Mucosa of stomach (tissue), 1 donor: ENCODE measurements at regions not wholly inside any gene's neighbourhood (a gene's known extent, or its start where the extent isn't known, plus 50 kb on each side); places are given as distances from the start of the nearest gene placed in this dataset.

Source experiments
- H3K27me3 ChIP-seq: one replicate; pipeline ENCODE4 v1.7.0; 2013; ENCODE audit warnings: mild to moderate bottlenecking, low read length; ENCODE audit not compliant: control insufficient read depth, insufficient read depth
- H3K36me3 ChIP-seq: one replicate; pipeline ENCODE4 v1.7.0; 2013; ENCODE audit warnings: low read length; ENCODE audit not compliant: control insufficient read depth, insufficient read depth
- H3K4me1 ChIP-seq: one replicate; pipeline ENCODE4 v1.7.0; 2013; ENCODE audit warnings: mild to moderate bottlenecking, low read length; ENCODE audit not compliant: control insufficient read depth, insufficient read depth
- H3K4me3 ChIP-seq: one replicate; pipeline ENCODE4 v1.7.0; 2013; ENCODE audit warnings: low read length
- H3K9ac ChIP-seq: one replicate; pipeline ENCODE4 v1.7.0; 2013; ENCODE audit warnings: mild to moderate bottlenecking, low read length, moderate library complexity
- H3K9me3 ChIP-seq: one replicate; pipeline ENCODE4 v1.7.0; 2013; ENCODE audit warnings: mild to moderate bottlenecking, low read length, moderate library complexity; ENCODE audit not compliant: control insufficient read depth
- donor health status: Pancreatic carcinoma.

DNA sequence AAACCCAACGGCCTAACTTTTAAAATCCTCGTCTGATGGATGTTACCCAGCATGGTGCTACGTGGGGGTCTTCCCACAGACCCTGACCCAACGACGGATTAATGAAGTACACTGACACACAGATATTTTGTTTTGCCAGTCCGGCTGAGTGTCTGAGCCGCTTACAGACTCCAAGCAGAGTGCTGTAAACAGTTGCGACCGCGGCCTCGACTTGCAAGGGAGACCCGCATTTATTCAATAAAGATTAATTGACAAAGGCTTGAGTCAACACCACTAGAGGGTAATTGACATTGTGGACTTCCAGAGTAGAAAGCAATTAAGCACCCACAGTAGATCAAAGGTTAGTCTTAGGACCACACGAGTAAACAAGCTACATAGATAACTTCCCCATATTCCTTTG, 1042.4 kb downstream of the AACS start:
- Histone ChIP-seq H3K9ac (no peak overlapping the region), H3K9me3 (no peaks in the 10 kb centered on the region), H3K36me3 (no peaks in the 10 kb centered on the region)

DNA sequence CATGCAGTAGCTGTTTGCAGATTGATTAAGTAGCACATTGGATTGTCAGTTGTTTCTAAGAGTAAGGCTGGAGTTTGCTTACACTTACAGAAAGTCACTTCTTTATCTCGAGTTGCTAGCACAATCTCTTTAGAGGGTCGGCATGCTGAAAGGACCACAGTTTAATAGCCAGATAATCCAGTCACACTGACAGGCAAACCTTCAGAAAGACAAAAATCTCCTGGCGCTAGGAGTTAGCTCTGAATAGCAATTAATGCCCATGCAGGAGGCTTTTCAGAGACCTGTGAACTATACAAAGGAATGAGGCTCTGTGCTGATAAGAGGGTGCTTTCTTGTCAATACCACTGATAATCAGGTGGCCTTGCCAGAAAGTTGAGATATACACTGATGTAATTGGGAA, 1043.0 kb downstream of the AACS start:
- no peaks in the 10 kb centered on the region for H3K27me3 ChIP-seq
- no peaks in the 10 kb centered on the region for H3K4me1 ChIP-seq
- H3K36me3 ChIP-seq: no peaks in the 10 kb centered on the region
- H3K9me3 ChIP-seq: no peaks in the 10 kb centered on the region
- no peak overlapping the region for H3K4me3 ChIP-seq
- no peak overlapping the region for H3K9ac ChIP-seq

More for the DNA sequence above, 1042.4 kb downstream of the AACS start:
- Histone ChIP-seq H3K4me1 (no peaks in the 10 kb centered on the region), H3K27me3 (no peaks in the 10 kb centered on the region), H3K4me3 (no peak overlapping the region)

DNA sequence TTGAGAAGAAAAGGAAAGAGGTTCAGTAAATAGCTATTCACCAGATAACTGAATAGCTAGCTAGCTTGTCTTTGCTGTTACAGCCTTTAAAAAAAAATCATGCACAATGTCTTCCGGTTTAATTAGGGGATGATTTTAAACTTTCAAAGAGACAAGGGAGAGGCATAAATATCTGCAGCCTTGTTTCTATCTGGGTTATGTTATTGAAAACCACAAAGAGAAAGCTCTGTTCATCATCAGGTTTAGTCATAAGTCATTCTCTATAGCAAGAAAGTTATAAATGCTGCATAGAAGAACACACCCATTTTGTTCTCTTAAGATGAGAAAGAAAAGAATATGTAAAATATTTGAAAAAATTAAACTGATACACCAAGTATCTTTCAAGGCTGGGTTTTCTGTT, 1046.9 kb downstream of the AACS start:
- H3K4me3 ChIP-seq: no peak overlapping the region
- H3K9me3 ChIP-seq: no peaks in the 10 kb centered on the region
- no peaks in the 10 kb centered on the region for H3K4me1 ChIP-seq
- no peak overlapping the region for H3K9ac ChIP-seq
- no peaks in the 10 kb centered on the region for H3K36me3 ChIP-seq
- H3K27me3 ChIP-seq: no peaks in the 10 kb centered on the region

DNA sequence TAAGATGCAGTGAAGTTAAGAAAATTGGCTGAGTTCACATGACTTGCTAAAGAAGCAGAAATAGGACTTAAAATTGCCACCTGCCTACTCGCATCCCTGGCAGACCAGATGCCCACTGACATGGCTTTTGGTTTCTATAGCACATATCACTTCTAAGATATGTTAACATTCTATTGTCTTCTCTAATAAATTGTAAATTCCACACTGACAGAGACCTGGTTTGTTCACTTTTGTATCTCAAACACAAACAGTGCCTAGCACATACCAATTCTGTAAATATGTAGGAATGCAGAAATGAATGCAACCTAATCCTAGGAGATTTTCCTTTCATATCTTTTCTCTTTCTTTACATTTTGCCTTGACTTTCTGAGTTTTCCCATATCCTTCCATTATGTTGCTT, 1047.6 kb downstream of the AACS start:
- Histone ChIP-seq H3K9ac (no peak overlapping the region), H3K9me3 (no peaks in the 10 kb centered on the region), H3K27me3 (no peaks in the 10 kb centered on the region), H3K4me1 (no peaks in the 10 kb centered on the region), H3K36me3 (no peaks in the 10 kb centered on the region), H3K4me3 (no peak overlapping the region)

DNA sequence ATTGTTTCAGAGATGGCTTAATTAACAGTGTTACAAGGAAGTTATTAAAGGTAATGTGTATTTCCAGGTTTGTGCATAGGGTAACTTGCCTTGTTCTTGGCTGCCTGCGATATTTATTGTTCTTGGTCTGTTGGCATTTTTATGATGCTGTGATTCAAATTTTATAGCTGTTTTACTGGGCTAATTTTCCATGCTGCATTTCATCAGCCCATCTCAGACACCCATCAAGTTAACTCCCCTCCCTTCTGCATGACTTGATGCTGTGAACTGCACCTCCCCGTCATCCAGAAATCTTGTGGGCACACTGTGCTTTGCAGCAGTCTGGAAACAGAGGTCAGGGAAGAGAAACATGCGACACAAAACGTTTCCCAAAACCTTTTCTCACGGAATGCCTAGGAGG, 1049.2 kb downstream of the AACS start:
- H3K27me3 ChIP-seq: no peaks in the 10 kb centered on the region
- H3K9ac ChIP-seq: no peak overlapping the region
- no peaks in the 10 kb centered on the region for H3K4me1 ChIP-seq
- no peaks in the 10 kb centered on the region for H3K9me3 ChIP-seq
- H3K4me3 ChIP-seq: no peak overlapping the region
- H3K36me3 ChIP-seq: no peaks in the 10 kb centered on the region

DNA sequence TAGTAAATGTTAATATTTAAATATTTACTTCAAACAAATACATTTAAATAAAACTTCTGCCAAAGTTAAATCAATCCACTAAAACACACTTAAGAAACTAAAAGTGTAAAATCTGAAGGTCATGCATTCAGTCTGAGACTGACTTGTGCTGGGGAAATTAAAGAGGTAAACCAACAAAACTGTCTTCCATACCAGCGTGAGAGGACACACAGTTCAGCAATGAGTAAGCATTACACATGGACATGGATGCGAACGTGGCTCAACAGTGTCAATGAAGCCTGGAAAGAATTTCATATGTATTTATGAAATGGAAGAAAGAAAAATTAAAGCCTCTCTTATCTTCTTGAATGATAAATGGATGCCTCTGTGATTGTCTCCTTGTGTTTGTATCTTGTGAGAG, 1052.3 kb downstream of the AACS start:
- Histone ChIP-seq H3K4me3 (no peak overlapping the region), H3K9ac (no peak overlapping the region), H3K27me3 (no peaks in the 10 kb centered on the region), H3K36me3 (no peaks in the 10 kb centered on the region), H3K4me1 (no peaks in the 10 kb centered on the region), H3K9me3 (no peaks in the 10 kb centered on the region)

DNA sequence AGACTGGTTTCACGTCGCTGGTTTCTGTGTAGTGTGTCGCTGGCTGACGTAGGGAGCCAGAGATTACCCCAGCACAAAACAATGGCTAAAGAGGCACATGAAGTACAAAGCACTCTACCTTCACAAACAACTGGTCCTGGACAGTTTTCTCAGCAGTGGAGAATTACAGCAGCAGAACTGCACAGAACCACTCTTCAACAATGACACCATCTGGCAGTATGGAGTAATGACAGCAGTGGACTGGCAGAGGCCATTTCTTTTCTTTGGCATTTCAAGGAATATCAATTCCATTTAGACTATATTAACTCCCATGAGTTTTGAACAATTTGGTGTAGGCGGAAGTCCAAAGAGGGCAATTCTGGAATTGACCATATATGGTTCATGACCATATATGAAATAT, 1074.1 kb downstream of the AACS start:
- Histone ChIP-seq H3K9me3 (no peaks in the 10 kb centered on the region), H3K27me3 (no peaks in the 10 kb centered on the region), H3K9ac (no peak overlapping the region), H3K4me3 (no peak overlapping the region), H3K4me1 (no peaks in the 10 kb centered on the region), H3K36me3 (no peaks in the 10 kb centered on the region)

DNA sequence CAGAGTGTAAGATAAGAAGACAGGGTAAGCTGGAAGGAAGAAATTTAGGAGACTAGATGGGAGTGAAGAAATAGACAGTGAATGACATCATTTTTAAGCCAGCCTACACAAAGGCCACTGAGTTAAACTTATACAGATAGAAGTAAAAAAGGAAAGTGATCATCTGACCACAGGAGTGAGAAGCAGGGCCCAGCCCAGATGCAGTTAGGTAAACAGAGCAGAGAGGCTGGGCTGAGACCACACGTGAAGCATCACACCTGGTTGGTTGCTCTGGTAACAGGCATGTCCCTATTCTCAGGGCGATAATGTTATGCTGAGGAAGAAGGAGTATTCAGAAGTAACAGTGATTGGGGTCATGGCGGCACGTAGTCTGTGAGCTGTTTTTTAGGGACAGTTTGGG, 1079.4 kb downstream of the AACS start:
- no peak overlapping the region for H3K9ac ChIP-seq
- H3K4me3 ChIP-seq: no peak overlapping the region
- H3K27me3 ChIP-seq: no peaks in the 10 kb centered on the region
- H3K36me3 ChIP-seq: no peaks in the 10 kb centered on the region
- no peaks in the 10 kb centered on the region for H3K4me1 ChIP-seq
- no peaks in the 10 kb centered on the region for H3K9me3 ChIP-seq

DNA sequence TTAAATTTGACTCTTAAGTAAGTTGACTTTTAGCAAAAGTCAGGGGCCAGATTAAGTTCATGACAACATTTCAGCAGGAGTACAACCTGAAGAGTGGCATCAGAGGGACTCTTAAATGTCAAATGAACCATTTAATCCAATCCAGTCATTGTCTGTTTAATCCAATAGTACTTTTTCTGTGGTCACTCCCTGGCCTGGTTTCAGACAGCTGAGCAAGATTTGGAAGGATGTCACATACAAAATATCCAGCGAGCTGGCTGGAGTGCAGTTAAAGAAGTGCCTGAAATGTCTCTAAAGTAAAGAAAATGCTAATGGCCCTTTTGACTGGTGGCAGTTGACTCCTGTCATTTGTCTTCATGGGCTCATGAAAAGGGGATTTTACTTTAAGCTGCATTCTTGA, 1082.1 kb downstream of the AACS start:
- Histone ChIP-seq H3K9me3 (no peaks in the 10 kb centered on the region), H3K27me3 (no peaks in the 10 kb centered on the region), H3K4me3 (no peak overlapping the region), H3K9ac (no peak overlapping the region), H3K4me1 (no peaks in the 10 kb centered on the region), H3K36me3 (no peaks in the 10 kb centered on the region)

DNA sequence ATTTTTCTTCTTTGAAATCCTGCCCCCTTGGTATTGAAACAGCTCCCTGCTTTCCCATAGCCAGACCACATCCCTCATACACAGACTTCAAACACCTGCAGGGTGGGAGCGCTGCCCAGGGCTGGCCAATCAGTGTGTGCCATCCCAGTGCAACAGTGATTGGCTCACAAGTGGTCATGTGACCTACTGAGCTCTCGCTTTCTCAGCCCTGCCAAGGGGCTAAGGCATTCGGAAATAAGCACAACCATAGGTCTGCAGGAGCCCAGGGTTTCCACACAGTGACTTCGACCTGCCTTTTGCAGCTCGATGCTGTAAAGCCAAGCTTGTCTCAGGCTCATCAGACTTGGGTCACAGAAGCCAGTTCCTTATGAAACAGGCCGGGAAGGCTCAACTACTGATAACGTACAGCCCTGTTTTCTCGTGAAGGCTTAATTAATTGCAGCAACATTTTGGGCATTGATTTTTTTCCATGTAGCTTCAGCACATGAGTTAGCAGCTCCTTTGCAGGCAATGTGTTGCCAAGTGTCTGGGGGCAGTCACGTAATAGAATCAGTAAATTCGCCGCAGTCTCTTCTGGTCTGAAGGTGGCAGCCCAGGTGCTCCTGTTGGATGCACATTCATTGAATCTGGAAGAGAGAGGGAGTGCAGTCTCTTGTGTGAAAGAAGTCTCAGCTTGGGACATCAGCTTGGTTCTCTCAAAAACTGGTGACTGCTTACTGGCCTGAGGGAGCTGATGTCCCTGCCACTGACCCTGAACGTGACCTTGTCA, 1091.8 kb downstream of the AACS start:
- Histone ChIP-seq H3K9me3 (no peaks in the 10 kb centered on the region), H3K27me3 (no peaks in the 10 kb centered on the region), H3K4me1 (no peaks in the 10 kb centered on the region), H3K9ac (no peak overlapping the region), H3K4me3 (no peak overlapping the region), H3K36me3 (no peaks in the 10 kb centered on the region)

DNA sequence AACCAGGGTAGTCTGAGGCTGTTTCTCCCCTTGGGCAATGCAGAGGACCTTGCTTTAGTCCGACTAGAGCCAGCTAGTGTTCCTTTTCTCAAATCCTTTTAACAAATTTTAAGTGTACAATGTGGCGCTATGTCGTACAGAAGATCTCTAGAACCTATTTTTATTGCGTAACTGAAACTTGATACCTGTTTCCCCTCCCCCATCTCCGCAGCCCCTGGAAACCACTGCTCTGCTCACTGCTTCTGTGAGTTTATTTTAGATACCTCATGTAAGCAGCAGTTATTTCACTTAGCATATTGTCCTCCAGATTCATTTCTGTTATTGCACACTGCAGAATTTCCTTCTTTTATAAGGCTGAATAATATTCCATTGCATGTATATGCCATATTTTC, 1092.3 kb downstream of the AACS start:
- Histone ChIP-seq H3K9me3 (no peaks in the 10 kb centered on the region), H3K4me1 (no peaks in the 10 kb centered on the region), H3K36me3 (no peaks in the 10 kb centered on the region), H3K9ac (no peak overlapping the region), H3K4me3 (no peak overlapping the region), H3K27me3 (no peaks in the 10 kb centered on the region)

DNA sequence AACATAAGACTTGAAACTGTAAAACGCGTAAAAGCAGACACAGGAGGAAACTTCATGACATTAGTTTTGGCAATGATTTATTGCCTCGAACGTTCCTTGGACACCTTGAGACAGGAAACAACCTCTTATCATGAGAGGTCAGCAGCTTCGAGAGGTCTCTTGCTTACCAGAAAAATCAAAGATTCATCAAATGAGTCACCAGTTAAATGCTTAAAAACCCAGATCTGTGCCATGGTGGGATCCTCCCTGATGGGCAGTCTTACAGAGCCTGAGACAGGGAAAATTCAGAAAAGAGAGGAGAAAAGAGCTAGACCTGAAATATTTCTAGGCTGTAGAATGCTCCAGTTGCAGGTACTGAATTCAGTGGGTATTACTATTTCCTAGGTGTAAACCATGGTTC, 1093.9 kb downstream of the AACS start:
- Histone ChIP-seq H3K36me3 (no peaks in the 10 kb centered on the region), H3K9me3 (no peaks in the 10 kb centered on the region), H3K4me1 (no peaks in the 10 kb centered on the region), H3K4me3 (no peak overlapping the region), H3K27me3 (no peaks in the 10 kb centered on the region), H3K9ac (no peak overlapping the region)

DNA sequence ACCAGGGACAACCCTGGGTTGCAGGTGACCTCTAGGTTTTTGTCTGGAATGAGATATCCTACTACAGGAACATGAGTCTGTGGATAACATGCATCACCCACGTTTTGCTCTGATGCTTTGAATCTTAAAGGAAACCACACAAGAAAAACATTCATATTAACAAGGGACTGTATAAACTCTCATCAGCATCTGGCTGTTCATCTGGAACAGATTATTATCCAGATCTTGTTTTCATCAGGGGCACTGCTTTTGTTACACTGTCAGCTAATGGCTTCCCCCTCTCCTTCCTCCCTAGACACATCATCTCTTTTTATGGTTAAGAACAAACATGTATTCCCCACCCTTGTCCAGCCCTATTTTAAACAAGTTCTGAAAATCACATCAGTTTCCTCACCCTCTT, 1095.7 kb downstream of the AACS start:
- no peaks in the 10 kb centered on the region for H3K36me3 ChIP-seq
- no peak overlapping the region for H3K9ac ChIP-seq
- no peaks in the 10 kb centered on the region for H3K27me3 ChIP-seq
- H3K4me3 ChIP-seq: no peak overlapping the region
- H3K4me1 ChIP-seq: no peaks in the 10 kb centered on the region
- no peaks in the 10 kb centered on the region for H3K9me3 ChIP-seq
